ENCODE measurements at regions not wholly inside any gene's neighbourhood (a gene's known extent, or its start where the extent isn't known, plus 50 kb on each side); places are given as distances from the start of the nearest gene placed in this dataset.
"Not testable (repeated sequence)": the region's sequence is repeated elsewhere in the genome, so short reads cannot be mapped to it uniquely, and the experiment has no call there.

- DNase-seq (ENCODE audit: low read depth): no peak
- no peak overlapping the region for H3K4me3 ChIP-seq (ENCODE audit: low read depth, low read length)
Measured at GRCh38 chr11:11220786-11221185, 132.3 kb downstream of the CSNK2A3 start.

- no peak for DNase-seq (ENCODE audit: low read depth)
- no peak overlapping the region for H3K4me3 ChIP-seq (ENCODE audit: low read depth, low read length)
Measured at GRCh38 chr11:11218629-11218986, 134.4 kb downstream of the CSNK2A3 start.

DNA sequence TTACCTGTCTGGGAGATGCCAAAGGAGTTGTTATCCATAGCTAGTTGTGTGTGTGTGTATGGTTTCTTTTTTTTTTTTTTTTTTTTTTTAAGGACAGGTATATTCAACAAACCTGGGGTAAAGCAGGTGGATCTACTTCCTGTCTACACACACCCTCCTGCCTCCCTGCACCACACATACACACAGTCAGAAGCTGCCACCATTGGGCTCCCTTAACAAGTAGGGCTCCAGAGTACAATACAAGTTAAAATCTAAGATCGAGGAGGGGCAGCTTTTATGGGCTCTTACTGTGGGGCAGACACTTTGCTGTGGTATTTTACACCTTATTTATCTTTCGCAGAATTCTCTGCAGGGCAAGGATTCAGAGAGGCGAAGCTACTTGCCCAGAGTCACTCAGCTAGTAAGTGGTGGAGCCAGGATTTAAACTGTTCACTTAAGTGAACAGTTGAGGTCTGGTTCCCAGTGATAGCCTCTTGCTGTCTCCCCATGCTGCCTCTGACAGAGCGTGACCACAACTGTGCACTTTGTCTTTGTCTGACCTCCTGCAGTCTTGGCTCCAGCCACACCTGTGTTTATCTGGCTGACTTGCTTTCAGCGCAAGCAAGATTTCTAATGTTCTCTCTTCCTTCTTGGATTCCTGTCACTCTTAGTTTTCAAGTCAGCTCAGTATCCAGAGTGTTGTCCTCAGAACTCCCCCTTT is 135.0 kb downstream of the CSNK2A3 start:
- H3K4me3 ChIP-seq (ENCODE audit: low read depth, low read length): no peak overlapping the region
- DNase-seq (ENCODE audit: low read depth): no peak

- no peak for DNase-seq (ENCODE audit: low read depth)
- no peak overlapping the region for H3K4me3 ChIP-seq (ENCODE audit: low read depth, low read length)
Measured at GRCh38 chr11:11217289-11217928, 135.6 kb downstream of the CSNK2A3 start.

DNA sequence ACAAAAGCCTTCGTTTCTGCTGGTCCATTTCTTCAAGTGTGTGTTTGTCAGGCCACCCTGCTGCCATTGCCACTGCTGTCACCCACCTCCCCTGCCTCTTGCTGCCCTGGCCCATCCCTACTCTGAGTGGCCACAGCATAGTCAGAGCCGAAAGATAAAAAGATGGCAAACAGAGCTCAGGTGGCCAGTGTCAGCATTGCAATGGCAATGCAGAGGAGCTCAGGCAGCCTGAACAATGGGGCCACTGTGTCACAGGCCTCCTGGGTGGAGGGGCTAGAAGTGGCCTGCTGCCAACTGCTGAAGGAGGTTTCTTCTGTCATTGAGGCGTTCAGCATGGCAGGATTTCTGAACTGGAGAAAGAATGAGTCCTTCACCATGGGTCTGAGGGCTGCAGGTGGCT is 137.1 kb downstream of the CSNK2A3 start:
- no peak for DNase-seq (ENCODE audit: low read depth)
- H3K4me3 ChIP-seq (ENCODE audit: low read depth, low read length): no peak overlapping the region

DNA sequence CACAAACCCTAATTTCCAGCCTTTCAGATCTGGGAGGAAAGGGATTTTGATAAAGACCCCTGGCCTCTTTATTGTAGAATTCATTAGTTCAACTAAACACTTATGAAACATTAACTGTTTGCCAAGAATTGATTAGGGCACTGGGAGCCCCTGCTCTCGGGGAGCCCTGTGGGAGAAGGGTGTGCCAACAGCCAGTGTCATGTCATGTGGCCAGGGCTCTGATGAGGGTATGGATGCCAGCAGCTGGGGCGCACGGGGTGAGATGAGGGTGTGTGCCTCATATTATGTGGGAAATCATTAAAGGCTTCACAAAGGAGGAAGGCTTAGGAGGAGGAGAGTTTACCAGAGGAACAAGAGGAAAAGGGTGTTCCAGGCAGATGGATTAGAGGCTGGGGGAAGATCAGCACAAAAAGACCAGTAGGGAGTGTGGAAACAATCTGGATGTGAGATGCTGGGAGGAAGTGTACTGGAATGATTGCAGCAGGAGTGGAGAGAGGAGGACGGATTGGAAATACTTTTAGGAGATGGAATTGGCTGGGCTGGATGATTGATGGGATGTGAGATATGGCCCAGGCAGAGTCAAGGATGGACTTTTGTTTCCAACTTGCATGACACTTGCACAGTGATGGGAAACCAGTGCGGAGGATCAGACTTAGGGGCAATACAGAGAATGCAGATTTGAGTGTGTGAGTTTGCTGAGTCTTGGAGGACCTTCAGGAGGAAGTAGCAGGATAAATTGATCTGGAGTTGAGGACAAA is 137.8 kb downstream of the CSNK2A3 start:
- no peak for DNase-seq (ENCODE audit: low read depth)
- no peak overlapping the region for H3K4me3 ChIP-seq (ENCODE audit: low read depth, low read length)

GRCh38 chr11:11213117-11213516 is 139.9 kb downstream of the CSNK2A3 start:
- no peak overlapping the region for H3K4me3 ChIP-seq (ENCODE audit: low read depth, low read length)
- DNase-seq (ENCODE audit: low read depth): no peak

DNA sequence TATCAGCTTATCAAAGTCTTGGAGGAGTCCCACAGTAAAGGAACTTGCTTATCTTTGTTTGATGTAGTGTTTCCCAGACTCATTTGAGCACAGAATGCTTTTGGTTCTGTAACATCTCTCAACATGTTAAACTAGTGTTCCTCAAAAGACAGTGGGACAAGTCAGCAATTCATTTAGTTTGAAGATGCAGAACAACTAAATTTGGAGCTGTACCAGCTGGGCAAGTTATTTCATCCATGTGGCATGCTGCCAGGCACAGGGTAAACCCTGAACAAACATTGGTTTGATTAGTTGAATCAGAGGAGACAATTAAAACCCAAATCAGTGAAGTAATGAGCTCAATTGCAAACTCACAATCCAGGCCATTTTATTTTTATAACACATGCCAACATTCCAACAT is 141.2 kb downstream of the CSNK2A3 start:
- no peak overlapping the region for H3K4me3 ChIP-seq (ENCODE audit: low read depth, low read length)
- DNase-seq (ENCODE audit: low read depth): no peak

DNA sequence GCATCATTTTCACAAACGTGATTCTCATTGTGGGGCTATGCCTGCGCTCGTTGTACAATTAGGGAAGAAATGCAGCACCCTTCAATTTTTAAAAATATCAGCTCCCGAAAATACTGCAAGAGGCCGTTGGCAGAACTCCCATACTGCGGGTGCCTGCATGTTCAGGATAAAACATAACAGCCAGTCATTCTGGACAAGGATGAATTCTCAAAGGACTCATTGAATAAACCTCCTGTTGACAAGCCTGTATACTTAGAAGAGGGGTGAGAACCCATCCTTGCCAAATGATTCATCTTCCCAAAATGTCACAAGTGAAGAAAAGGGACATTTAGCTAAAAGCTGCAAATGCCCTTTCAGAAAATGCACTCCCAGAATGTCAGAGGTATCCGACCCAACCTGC is 141.9 kb downstream of the CSNK2A3 start:
- no peak for DNase-seq (ENCODE audit: low read depth)
- H3K4me3 ChIP-seq (ENCODE audit: low read depth, low read length): no peak overlapping the region

- no peak overlapping the region for H3K4me3 ChIP-seq (ENCODE audit: low read depth, low read length)
- no peak for DNase-seq (ENCODE audit: low read depth)
Measured at GRCh38 chr11:11210446-11210845, 142.6 kb downstream of the CSNK2A3 start.

GRCh38 chr11:11209967-11210366 is 143.1 kb downstream of the CSNK2A3 start:
- no peak overlapping the region for H3K4me3 ChIP-seq (ENCODE audit: low read depth, low read length)
- DNase-seq (ENCODE audit: low read depth): no peak

GRCh38 chr11:11208994-11209393 is 144.1 kb downstream of the CSNK2A3 start:
- H3K4me3 ChIP-seq (ENCODE audit: low read depth, low read length): no peak overlapping the region
- no peak for DNase-seq (ENCODE audit: low read depth)

DNA sequence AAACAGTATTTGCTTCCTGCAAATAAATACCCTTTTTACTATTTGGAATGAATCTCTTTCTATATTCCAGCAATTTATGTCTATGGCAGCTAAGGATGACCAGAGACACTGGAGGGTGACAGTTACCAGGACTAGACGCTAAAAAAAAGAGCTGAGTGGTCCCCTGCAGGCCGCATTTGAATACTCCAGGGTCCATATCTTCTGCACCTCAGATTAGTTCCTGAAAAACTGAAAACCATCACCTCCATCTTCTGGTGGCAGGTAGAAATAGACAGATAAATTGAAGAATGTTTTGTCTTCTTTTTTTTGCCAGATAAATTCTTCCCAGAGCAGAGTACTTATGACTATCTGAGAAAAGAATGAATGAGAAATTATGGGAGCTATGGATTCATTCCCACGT is 145.6 kb downstream of the CSNK2A3 start:
- H3K4me3 ChIP-seq (ENCODE audit: low read depth, low read length): no peak overlapping the region
- DNase-seq (ENCODE audit: low read depth): no peak

DNA sequence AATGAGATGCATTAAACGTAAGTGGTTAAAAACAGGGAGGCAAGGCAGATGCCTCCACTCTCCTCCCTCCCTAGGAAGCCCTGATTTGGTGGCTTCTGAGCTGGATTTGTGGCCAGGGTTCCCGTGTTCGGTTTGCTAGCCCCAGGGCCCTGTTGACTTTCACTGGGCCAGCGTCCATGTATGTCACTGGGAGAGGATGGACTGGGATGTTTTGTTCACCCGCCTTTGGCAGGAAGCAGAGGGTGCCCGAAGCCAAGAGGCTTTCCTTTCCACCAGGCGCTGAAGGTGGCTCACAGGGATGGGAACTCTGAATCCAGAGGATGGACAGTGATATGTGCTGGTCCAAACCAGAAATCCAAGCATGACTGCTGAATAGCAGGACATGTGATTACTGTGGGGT is 146.6 kb downstream of the CSNK2A3 start:
- H3K4me3 ChIP-seq (ENCODE audit: low read depth, low read length): no peak overlapping the region
- DNase-seq (ENCODE audit: low read depth): no peak

- DNase-seq (ENCODE audit: low read depth): no peak
- no peak overlapping the region for H3K4me3 ChIP-seq (ENCODE audit: low read depth, low read length)
Measured at GRCh38 chr11:11202885-11203284, 150.2 kb downstream of the CSNK2A3 start.

- not testable (repeated sequence) for DNase-seq (ENCODE audit: low read depth); H3K4me3 ChIP-seq (ENCODE audit: low read depth, low read length)
Measured at GRCh38 chr11:11201302-11201701, 151.7 kb downstream of the CSNK2A3 start.

GRCh38 chr11:11192541-11192940 is 160.5 kb downstream of the CSNK2A3 start:
- H3K4me3 ChIP-seq (ENCODE audit: low read depth, low read length): no peak overlapping the region
- DNase-seq (ENCODE audit: low read depth): no peak

GRCh38 chr11:11189506-11189905 is 163.5 kb downstream of the CSNK2A3 start:
- no peak for DNase-seq (ENCODE audit: low read depth)
- no peak overlapping the region for H3K4me3 ChIP-seq (ENCODE audit: low read depth, low read length)

GRCh38 chr11:11186249-11186648 is 166.8 kb downstream of the CSNK2A3 start:
- DNase-seq (ENCODE audit: low read depth): no peak
- no peak overlapping the region for H3K4me3 ChIP-seq (ENCODE audit: low read depth, low read length)

DNA sequence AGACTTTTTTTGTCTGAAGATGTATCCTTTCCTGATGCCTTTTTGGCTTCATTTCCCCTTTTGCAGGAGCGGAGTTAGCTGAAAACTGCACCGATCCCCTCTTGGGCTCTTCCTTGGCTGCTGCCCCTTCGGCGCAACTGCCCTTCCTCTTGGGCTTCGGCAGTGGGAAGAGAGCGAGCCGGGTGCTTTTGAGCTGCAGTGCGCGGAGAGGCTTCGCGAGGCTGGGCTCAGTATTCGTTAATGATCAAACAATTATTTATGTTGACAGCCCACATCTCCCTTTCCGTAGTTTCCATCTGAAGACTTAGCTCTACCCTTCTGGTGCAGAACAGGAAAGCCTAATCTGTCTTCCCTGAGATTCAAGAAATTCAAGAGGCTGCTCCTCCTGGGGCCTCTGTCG is 170.8 kb downstream of the CSNK2A3 start:
- H3K4me3 ChIP-seq (ENCODE audit: low read depth, low read length): no peak overlapping the region
- no peak for DNase-seq (ENCODE audit: low read depth)
